ENCODE measurements at regions not wholly inside any gene's neighbourhood (a gene's known extent, or its start where the extent isn't known, plus 50 kb on each side); places are given as distances from the start of the nearest gene placed in this dataset.

DNA sequence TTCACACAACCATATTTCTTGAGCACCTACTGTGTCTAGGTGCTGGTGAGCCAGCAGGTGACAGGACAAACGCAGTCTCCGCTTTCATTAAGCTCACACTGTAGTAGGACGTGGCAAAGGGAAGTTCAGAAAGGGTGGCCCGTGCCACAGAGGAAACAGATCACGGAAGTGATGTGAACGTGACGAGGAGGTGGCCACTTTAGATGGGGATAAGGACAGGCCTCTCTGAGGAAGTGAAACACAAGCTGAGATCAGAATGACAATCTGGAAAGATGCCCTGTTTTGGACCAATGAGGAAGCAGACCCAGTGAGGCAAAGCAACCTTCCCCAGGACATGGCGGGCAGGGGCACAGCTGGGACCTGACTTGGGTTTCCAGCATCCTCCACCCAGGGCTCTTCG lies 127.4 kb upstream of the PRMT8 start:
- H3K4ac ChIP-seq (ENCODE audit: low read depth, low read length), result no peak overlapping the region
- no peak overlapping the region for H3K56ac ChIP-seq (ENCODE audit: insufficient read length, low read depth, low read length)
- no peaks in the 10 kb centered on the region for H3K9me3 ChIP-seq (ENCODE audit: control insufficient read depth, low read depth, low read length)
- H3K9me3 Mint-ChIP-seq, result no peaks in the 10 kb centered on the region
- no peaks in the 10 kb centered on the region for H3K79me1 ChIP-seq (ENCODE audit: insufficient read depth, low read depth, low read length, poor library complexity, severe bottlenecking)
- peaks cover 14 to 15% of the 10 kb centered on the region in 2 experiments for H3K4me1 Mint-ChIP-seq
- H3K18ac ChIP-seq (ENCODE audit: insufficient read length, low read depth, low read length), result no peak overlapping the region
- H3K27ac Mint-ChIP-seq, result no peak overlapping the region
- no peak overlapping the region for H4K8ac ChIP-seq (replicated peaks; ENCODE audit: insufficient read length, low read depth, low read length)
- H3K27me3 ChIP-seq (ENCODE audit: insufficient read depth, low read length), result peaks cover 16% of the 10 kb centered on the region; the same call in 1 of the 2 replicates
- H3K27ac ChIP-seq (ENCODE audit: insufficient read length, low read depth, low read length), result no peak overlapping the region
- H3K14ac ChIP-seq (ENCODE audit: insufficient read depth, low read length), result no peak overlapping the region
- H3K9ac ChIP-seq (ENCODE audit: extremely low read depth, insufficient read length, low read length), result no peak overlapping the region
- TF ChIP-seq, protein P1, sequence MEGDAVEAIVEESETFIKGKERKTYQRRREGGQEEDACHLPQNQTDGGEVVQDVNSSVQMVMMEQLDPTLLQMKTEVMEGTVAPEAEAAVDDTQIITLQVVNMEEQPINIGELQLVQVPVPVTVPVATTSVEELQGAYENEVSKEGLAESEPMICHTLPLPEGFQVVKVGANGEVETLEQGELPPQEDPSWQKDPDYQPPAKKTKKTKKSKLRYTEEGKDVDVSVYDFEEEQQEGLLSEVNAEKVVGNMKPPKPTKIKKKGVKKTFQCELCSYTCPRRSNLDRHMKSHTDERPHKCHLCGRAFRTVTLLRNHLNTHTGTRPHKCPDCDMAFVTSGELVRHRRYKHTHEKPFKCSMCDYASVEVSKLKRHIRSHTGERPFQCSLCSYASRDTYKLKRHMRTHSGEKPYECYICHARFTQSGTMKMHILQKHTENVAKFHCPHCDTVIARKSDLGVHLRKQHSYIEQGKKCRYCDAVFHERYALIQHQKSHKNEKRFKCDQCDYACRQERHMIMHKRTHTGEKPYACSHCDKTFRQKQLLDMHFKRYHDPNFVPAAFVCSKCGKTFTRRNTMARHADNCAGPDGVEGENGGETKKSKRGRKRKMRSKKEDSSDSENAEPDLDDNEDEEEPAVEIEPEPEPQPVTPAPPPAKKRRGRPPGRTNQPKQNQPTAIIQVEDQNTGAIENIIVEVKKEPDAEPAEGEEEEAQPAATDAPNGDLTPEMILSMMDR (conservative IDR thresholded peaks at IDR 0.05), result no peak
- H2AFZ ChIP-seq (ENCODE audit: low read length), result no peak overlapping the region
- no peak overlapping the region for H4K5ac ChIP-seq (ENCODE audit: insufficient read length, low read depth, low read length)
- H4K91ac ChIP-seq (ENCODE audit: insufficient read length, low read depth, low read length), result no peak overlapping the region
- H3K4me1 ChIP-seq (ENCODE audit: insufficient read depth, low read length), result no peaks in the 10 kb centered on the region
- no peak overlapping the region for H3K23ac ChIP-seq (ENCODE audit: insufficient read length, low read depth, low read length)
- H2BK20ac ChIP-seq (ENCODE audit: low read depth, low read length, poor library complexity, severe bottlenecking), result no peak overlapping the region
- no CpG with 5 or more reads among the region's 9 CpGs for WGBS (ENCODE audit: extremely low coverage, insufficient read length, low lambda C conversion rate)
- no peak overlapping the region for H3K4me2 ChIP-seq (ENCODE audit: insufficient read depth, insufficient read length, low read length)
- DNase-seq, result peak; percentile 20
- H4K20me1 ChIP-seq (ENCODE audit: control insufficient read depth, insufficient read depth, insufficient read length), result no peaks in the 10 kb centered on the region
- H2BK12ac ChIP-seq (ENCODE audit: insufficient read length, low read depth, low read length), result no peak overlapping the region
- H2BK15ac ChIP-seq (ENCODE audit: low read depth, low read length), result no peak overlapping the region
- no peak overlapping the region for H2AK5ac ChIP-seq (ENCODE audit: insufficient read length, low read length)
- no peak overlapping the region for H3K4me3 Mint-ChIP-seq
- H3K79me2 ChIP-seq (ENCODE audit: insufficient read depth, low read length), result no peaks in the 10 kb centered on the region
- no peak overlapping the region for H3T11ph ChIP-seq (ENCODE audit: low read length)
- no peak overlapping the region for H2BK5ac ChIP-seq (ENCODE audit: insufficient read length, low read length)
- no peak overlapping the region for H2BK120ac ChIP-seq (ENCODE audit: low read depth, low read length, poor library complexity, severe bottlenecking)
- H3K27me3 Mint-ChIP-seq (ENCODE audit: low read depth), result peaks cover 28% of the 10 kb centered on the region
- H3K36me3 Mint-ChIP-seq (ENCODE audit: insufficient read depth in 1 of 3, low read depth in 3 of 3), result no peaks in the 10 kb centered on the region
- H3K23me2 ChIP-seq (ENCODE audit: insufficient read length, low read depth, low read length, poor library complexity, severe bottlenecking), result no peaks in the 10 kb centered on the region
